ENCODE measurements at regions not wholly inside any gene's neighbourhood (a gene's known extent, or its start where the extent isn't known, plus 50 kb on each side); places are given as distances from the start of the nearest gene placed in this dataset.

DNA sequence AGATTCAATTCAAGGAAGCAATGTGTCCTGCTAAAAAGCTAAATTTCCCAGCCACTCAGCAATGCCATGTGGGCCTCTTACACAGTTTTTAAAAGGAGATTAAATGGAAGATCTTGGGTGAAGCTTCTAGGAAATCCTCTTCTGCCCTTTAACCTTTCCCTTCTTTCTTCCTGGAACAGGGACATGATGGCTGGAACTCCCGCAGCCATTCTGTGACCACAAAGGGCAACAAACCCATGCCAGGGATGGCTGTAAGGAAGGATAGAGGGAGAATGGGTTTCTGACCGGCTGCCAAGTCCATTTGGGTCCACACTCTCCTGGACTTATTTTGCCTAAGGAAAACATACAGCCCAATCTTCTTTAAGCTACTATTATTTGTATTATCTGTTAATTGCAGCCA, 52.6 kb upstream of the ASAP2 start:
- TF ChIP-seq, protein P1, sequence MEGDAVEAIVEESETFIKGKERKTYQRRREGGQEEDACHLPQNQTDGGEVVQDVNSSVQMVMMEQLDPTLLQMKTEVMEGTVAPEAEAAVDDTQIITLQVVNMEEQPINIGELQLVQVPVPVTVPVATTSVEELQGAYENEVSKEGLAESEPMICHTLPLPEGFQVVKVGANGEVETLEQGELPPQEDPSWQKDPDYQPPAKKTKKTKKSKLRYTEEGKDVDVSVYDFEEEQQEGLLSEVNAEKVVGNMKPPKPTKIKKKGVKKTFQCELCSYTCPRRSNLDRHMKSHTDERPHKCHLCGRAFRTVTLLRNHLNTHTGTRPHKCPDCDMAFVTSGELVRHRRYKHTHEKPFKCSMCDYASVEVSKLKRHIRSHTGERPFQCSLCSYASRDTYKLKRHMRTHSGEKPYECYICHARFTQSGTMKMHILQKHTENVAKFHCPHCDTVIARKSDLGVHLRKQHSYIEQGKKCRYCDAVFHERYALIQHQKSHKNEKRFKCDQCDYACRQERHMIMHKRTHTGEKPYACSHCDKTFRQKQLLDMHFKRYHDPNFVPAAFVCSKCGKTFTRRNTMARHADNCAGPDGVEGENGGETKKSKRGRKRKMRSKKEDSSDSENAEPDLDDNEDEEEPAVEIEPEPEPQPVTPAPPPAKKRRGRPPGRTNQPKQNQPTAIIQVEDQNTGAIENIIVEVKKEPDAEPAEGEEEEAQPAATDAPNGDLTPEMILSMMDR (IDR thresholded peaks at IDR 0.05) = no peak
- no peak for TF ChIP-seq ZFX (IDR thresholded peaks at IDR 0.05; ENCODE audit: borderline replicate concordance)

Measured in 22Rv1 (cell line).